CD4-positive, CD25-positive, alpha-beta regulatory T cell (primary cell): ENCODE measurements at regions not wholly inside any gene's neighbourhood (a gene's known extent, or its start where the extent isn't known, plus 50 kb on each side); places are given as distances from the start of the nearest gene placed in this dataset.
"Not testable (repeated sequence)": the region's sequence is repeated elsewhere in the genome, so short reads cannot be mapped to it uniquely, and the experiment has no call there.

Source experiments
- ATAC-seq, 2 donors: fragments of 150-1000 bp; cut with Tn5 transposase; one replicate each; pipeline ENCODE4 v1.10.0; 2021; ENCODE audit warnings: low read depth in 2 of 2, moderate number of reproducible peaks in 2 of 2, moderate library complexity in 1 of 2
- DNase-seq, 3 donors: peaks; one replicate each; pipeline versions ENCODE4 v3.0.0 to v3.0.0-alpha.2; 2012 to 2022; ENCODE audit warnings: mixed read lengths in 1 of 3
- H3K27ac ChIP-seq: one replicate; pipeline ENCODE4 v1.7.0; 2013; ENCODE audit warnings: mild to moderate bottlenecking, low read length; ENCODE audit not compliant: insufficient read depth, poor library complexity, severe bottlenecking
- H3K27me3 ChIP-seq: one replicate; pipeline ENCODE4 v1.7.0; 2013; ENCODE audit warnings: low read length; ENCODE audit not compliant: control insufficient read depth, insufficient read depth
- H3K36me3 ChIP-seq: one replicate; pipeline ENCODE4 v1.7.0; 2013; ENCODE audit warnings: mild to moderate bottlenecking, low read length, moderate library complexity; ENCODE audit not compliant: control insufficient read depth, insufficient read depth
- H3K4me1 ChIP-seq: 2 replicates; pipeline ENCODE4 v1.7.0; 2013; ENCODE audit warnings: mild to moderate bottlenecking, low read length; ENCODE audit not compliant: insufficient read depth, control insufficient read depth, poor library complexity, severe bottlenecking
- H3K4me3 ChIP-seq: one replicate; pipeline ENCODE4 v1.7.0; 2013; ENCODE audit warnings: low read depth, mild to moderate bottlenecking, low read length, moderate library complexity
- H3K9me3 ChIP-seq, 2 experiments: 1 replicate in 1 of 2; 2 replicates in 1 of 2; pipeline ENCODE4 v1.7.0; 2013; ENCODE audit warnings: low read length in 2 of 2, mild to moderate bottlenecking in 1 of 2, moderate library complexity in 1 of 2; ENCODE audit not compliant: control insufficient read depth in 2 of 2
- H3K27ac Mint-ChIP-seq, 3 donors: one replicate each; pipeline ENCODE4 v1.8.0; 2020 to 2022; ENCODE audit warnings: mild to moderate bottlenecking in 3 of 3, mixed read lengths in 3 of 3, moderate library complexity in 2 of 3
- H3K27me3 Mint-ChIP-seq: one replicate; pipeline ENCODE4 v1.8.0; 2022; ENCODE audit warnings: mild to moderate bottlenecking, mixed read lengths
- H3K36me3 Mint-ChIP-seq: one replicate; pipeline ENCODE4 v1.8.0; 2020; ENCODE audit warnings: mixed read lengths
- H3K4me1 Mint-ChIP-seq, 4 donors: one replicate each; pipeline ENCODE4 v1.8.0; 2020 to 2022; ENCODE audit warnings: mixed read lengths in 4 of 4, mild to moderate bottlenecking in 1 of 4
- H3K4me3 Mint-ChIP-seq, 4 donors: one replicate each; pipeline ENCODE4 v1.8.0; 2020 to 2022; ENCODE audit warnings: mild to moderate bottlenecking in 4 of 4, mixed read lengths in 4 of 4, moderate library complexity in 3 of 4
- H3K9me3 Mint-ChIP-seq, 7 donors: one replicate each; pipeline ENCODE4 v1.8.0; 2020 to 2022; ENCODE audit warnings: mixed read lengths in 7 of 7, mild to moderate bottlenecking in 3 of 7, moderate library complexity in 2 of 7

DNA sequence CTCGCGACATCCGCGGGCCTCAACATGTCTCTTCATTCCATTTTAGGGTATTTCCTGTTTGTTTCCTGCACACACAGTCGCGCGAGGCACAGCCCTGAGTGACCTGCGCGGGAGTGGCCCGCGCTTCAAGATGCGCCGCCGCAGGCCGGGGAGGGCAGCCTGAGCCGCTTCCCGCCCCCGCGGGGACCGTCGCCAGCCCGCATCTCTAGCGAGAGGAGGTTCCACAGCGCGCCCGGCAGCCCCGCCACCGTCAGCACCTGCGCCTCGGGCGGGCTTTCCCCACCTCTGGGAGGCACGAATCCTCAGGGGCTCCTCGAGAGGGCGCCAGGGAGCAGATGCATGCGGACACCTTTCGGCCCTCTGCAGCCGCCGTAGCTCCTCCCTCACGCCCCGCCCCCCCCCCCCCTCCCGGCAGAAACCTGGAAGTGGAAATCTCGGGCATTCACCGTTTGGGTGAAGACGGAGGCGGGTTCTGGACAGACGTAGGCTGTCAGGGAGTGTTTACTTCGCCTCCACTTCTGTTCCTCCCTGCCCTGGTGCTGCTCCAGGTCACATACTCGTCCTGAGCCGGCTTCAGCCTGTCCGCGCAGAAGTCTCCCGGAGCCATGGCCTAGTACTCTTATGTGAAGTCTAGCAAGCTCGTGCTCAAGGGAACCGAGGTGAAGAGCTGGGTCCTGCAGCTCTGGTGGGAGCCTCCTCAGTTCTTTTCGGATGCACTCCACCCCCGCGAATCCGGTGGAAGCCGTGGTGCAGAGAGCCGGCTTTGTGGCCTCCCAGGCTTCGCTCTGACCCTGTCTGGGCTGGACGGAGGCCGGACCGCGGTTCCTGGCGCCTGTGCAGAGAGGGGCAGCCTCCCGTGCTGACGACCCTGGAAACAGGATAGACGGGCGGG, 880.5 kb upstream of the DEFB115 start:
- peaks cover 12% of the 10 kb centered on the region for H3K36me3 Mint-ChIP-seq
- peak; percentile 53 to 88 (median 83) for DNase-seq
- Histone ChIP-seq H3K27ac (peak overlapping the region; percentile 83), H3K36me3 (no peaks in the 10 kb centered on the region), H3K9me3 (no peaks in the 10 kb centered on the region), H3K4me1 (peaks cover 2% of the 10 kb centered on the region), H3K4me3 (peak overlapping the region; percentile 89), H3K27me3 (no peaks in the 10 kb centered on the region)
- peak overlapping the region; percentile 35 to 100 (median 97) for H3K27ac Mint-ChIP-seq
- peak; percentile 89 to 96 for ATAC-seq
- no peaks in the 10 kb centered on the region for H3K27me3 Mint-ChIP-seq
- H3K4me3 Mint-ChIP-seq, result peak overlapping the region; percentile 64 to 97 (median 90)
- peaks cover 0 to 9% (median 3%) of the 10 kb centered on the region in 7 donors for H3K9me3 Mint-ChIP-seq
- H3K4me1 Mint-ChIP-seq, result peaks cover 18 to 48% (median 25%) of the 10 kb centered on the region in 4 donors

DNA sequence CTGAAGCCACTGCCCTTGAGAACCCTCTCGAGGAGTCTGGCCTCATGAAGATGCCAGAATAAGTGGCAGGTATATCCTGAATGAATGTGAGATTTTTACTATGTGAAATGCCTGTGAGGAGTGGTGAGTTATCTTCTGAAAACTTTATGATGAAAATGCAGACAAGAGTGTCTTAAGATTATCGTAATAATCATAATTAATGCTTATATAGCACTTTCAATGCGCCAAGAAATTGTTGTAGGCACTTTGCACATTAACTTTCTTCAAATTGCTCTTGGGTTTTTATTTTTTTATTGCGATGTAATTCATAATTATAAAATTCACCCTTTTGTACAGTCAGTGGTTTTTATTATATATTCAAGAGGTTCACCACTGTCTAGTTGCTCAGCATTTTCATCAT, 879.1 kb upstream of the DEFB115 start:
- H3K9me3 ChIP-seq, H3K9me3 Mint-ChIP-seq, H3K36me3 ChIP-seq, H3K27ac ChIP-seq, H3K4me1 ChIP-seq, H3K27me3 ChIP-seq, DNase-seq, ATAC-seq, H3K27me3 Mint-ChIP-seq: not testable (repeated sequence)
- H3K4me3 ChIP-seq, result peak overlapping the region; percentile 89
- Mint-ChIP-seq H3K4me3 (peak overlapping the region in 3 of 4 donors; percentile 87 to 92 (median 89)), H3K4me1 (peaks cover 24 to 60% (median 31%) of the 10 kb centered on the region in 4 donors), H3K36me3 (peaks cover 17% of the 10 kb centered on the region), H3K27ac (peak overlapping the region in 1 of 3 donors; percentile 75)

DNA sequence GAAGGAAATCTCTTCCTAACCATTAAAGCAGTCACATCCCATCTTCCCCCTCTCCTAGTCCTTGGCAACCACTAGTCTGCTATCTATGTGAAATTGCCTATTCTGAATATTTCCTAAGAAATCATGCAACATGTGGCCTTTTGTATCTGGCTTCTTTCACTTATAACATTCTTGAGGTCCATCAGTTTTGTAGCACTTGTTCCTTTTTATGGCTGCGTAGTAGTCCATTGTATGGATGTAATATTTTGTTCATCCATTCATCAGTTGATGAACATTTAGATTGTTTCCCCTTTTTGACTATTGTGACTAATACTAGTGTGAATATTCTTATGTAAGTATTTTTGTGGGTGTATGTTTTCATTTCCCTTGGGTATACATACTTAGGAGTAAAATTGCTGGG, 878.7 kb upstream of the DEFB115 start:
- Mint-ChIP-seq H3K4me1 (peaks cover 24 to 64% (median 31%) of the 10 kb centered on the region in 4 donors), H3K36me3 (peaks cover 18% of the 10 kb centered on the region), H3K4me3 (peak overlapping the region in 3 of 4 donors; percentile 11 to 92 (median 89)), H3K27ac (peak overlapping the region in 1 of 3 donors; percentile 25)
- H3K27me3 ChIP-seq, H3K36me3 ChIP-seq, H3K9me3 ChIP-seq, ATAC-seq, H3K4me1 ChIP-seq, H3K9me3 Mint-ChIP-seq, DNase-seq, H3K27me3 Mint-ChIP-seq, H3K27ac ChIP-seq: not testable (repeated sequence)
- peak overlapping the region; percentile 89 for H3K4me3 ChIP-seq

DNA sequence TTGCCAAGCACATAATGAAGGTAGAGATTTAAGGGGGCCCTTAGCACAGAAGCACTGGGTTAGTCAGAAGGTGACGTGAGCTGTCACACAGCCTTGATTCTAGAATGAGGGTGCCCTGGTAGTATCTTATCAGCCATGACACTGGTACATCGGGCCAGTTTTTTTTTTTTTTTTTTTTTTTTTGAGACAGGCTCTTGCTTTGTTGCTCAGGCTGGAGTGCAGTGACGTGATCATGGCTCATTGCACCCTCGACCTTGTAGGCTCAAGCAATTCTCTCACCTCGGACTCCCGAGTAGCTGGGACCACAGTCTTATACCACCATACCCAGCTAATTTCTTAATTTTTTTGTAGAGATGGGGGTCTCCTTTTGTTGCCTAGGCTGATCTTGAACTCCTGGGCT, 872.6 kb upstream of the DEFB115 start:
- H3K27ac ChIP-seq, DNase-seq, H3K36me3 ChIP-seq, H3K27me3 ChIP-seq, H3K9me3 Mint-ChIP-seq, ATAC-seq, H3K27ac Mint-ChIP-seq, H3K4me3 ChIP-seq, H3K27me3 Mint-ChIP-seq, H3K9me3 ChIP-seq, H3K4me1 ChIP-seq: not testable (repeated sequence)
- Mint-ChIP-seq H3K4me3 (peak overlapping the region in 2 of 4 donors; percentile 21 to 31), H3K36me3 (peaks cover 39% of the 10 kb centered on the region), H3K4me1 (peaks cover 9 to 58% (median 24%) of the 10 kb centered on the region in 4 donors)

DNA sequence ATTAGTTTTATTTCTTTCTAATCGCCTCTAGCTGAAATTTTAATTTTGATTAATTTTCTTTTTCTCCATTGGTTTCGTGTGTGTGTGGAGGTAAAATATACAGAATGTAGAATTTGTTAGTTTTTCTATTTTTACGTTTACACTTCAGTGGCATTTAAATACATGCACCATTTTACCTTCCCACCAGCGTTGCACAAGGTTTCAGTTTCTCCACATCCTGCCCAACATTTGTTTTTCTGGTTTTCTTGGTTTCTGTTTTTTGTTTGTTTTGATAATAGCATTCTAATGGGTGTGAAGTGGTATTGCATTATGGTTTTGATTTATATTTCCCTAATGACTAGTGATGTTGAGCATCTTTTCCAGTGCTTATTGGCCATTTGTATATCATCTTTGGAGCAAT, 871.4 kb upstream of the DEFB115 start:
- peak in 1 of 3 donors; percentile 6 for DNase-seq
- not testable (repeated sequence) for H3K27me3 Mint-ChIP-seq, H3K27ac ChIP-seq, ATAC-seq, H3K36me3 ChIP-seq, H3K9me3 Mint-ChIP-seq, H3K9me3 ChIP-seq, H3K27me3 ChIP-seq, H3K4me1 ChIP-seq
- peak overlapping the region in 2 of 4 donors; percentile 36 to 50 for H3K4me3 Mint-ChIP-seq
- H3K27ac Mint-ChIP-seq, result peak overlapping the region in 1 of 3 donors; percentile 29
- H3K4me3 ChIP-seq, result peak overlapping the region; percentile 21
- H3K36me3 Mint-ChIP-seq, result peaks cover 38% of the 10 kb centered on the region
- H3K4me1 Mint-ChIP-seq, result peaks cover 9 to 48% (median 22%) of the 10 kb centered on the region in 4 donors

DNA sequence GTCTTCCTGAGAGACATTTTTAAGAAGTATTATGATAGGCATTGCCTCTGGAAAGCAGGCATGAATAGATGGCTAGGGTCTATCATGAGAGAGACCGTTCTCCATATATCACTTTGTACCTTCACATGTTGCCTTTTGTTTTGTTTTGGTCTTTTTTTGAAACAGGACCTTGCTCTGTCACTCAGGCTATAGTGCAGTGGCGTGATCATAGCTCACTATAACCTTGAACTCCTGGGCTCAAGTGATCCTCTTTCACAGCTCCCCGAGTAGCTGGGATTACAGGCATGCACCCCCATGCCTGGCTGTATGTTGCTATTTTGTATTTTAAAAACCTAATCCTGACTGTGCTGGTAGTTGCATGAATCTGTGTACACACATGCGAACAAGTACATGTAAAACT, 869.6 kb upstream of the DEFB115 start:
- not testable (repeated sequence) for DNase-seq, H3K4me1 ChIP-seq, H3K27me3 Mint-ChIP-seq, H3K9me3 Mint-ChIP-seq, ATAC-seq, H3K4me3 ChIP-seq, H3K4me3 Mint-ChIP-seq, H3K27ac ChIP-seq, H3K27me3 ChIP-seq, H3K9me3 ChIP-seq
- H3K36me3 ChIP-seq, result peaks cover 13% of the 10 kb centered on the region
- peaks cover 28% of the 10 kb centered on the region for H3K36me3 Mint-ChIP-seq
- peaks cover 0 to 33% (median 13%) of the 10 kb centered on the region in 4 donors for H3K4me1 Mint-ChIP-seq
- H3K27ac Mint-ChIP-seq, result peak overlapping the region in 1 of 3 donors; percentile 89

DNA sequence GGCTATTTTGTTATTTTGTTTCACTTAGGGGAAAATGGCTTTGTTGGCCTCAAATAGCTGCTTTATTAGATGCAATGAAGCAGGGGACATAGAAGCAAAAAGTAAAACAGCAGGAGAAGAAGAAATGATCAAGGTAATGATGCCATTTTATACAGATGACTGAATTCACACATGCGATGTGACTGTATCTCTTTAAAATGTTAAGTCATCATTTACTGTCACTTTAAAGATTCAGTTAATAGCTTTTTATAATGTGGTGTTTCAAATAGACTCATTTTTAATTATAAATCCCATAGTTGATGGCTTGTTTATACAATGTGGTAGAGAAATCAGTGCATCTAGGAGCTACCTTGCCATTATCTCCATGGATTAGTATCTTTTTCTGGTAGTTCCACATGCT, 863.9 kb upstream of the DEFB115 start:
- not testable (repeated sequence) for H3K9me3 Mint-ChIP-seq
- H3K36me3 Mint-ChIP-seq, result peaks cover 18% of the 10 kb centered on the region

DNA sequence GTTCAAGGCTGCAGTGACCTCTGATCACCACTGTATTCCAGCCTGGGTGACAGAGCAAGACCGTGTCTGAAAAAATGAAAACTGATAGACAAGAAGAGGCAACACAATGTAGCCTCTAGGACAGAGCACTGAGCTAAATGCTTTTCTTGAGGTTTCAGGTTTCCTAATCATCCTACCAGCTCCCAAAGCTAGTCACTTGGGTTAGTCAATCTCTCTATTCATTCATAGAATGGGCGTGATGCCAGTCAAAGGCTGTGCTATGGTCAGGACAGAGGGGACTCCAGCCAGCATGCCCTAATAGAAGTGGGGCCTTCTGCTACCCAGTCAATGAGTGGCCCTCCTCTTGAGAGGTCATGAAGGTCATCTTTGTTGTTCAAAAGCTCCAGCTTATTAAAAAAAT, 860.4 kb upstream of the DEFB115 start:
- H3K36me3 ChIP-seq, result peaks cover 38% of the 10 kb centered on the region
- not testable (repeated sequence) for H3K27me3 ChIP-seq, H3K4me1 ChIP-seq, H3K4me1 Mint-ChIP-seq, DNase-seq, H3K9me3 ChIP-seq, H3K27me3 Mint-ChIP-seq, H3K27ac Mint-ChIP-seq, ATAC-seq, H3K4me3 ChIP-seq, H3K4me3 Mint-ChIP-seq, H3K9me3 Mint-ChIP-seq, H3K27ac ChIP-seq
- peaks cover 37% of the 10 kb centered on the region for H3K36me3 Mint-ChIP-seq

More for the DNA sequence above, 863.9 kb upstream of the DEFB115 start:
- not testable (repeated sequence) for H3K4me3 ChIP-seq, H3K27ac ChIP-seq, DNase-seq, H3K4me3 Mint-ChIP-seq, H3K27me3 ChIP-seq, H3K27me3 Mint-ChIP-seq, H3K9me3 ChIP-seq, H3K4me1 Mint-ChIP-seq, H3K4me1 ChIP-seq, H3K27ac Mint-ChIP-seq, ATAC-seq
- peaks cover 26% of the 10 kb centered on the region for H3K36me3 ChIP-seq
